WTC11 (cell line): ENCODE measurements at regions not wholly inside any gene's neighbourhood (a gene's known extent, or its start where the extent isn't known, plus 50 kb on each side); places are given as distances from the start of the nearest gene placed in this dataset.

Experiments
- ATAC-seq: fragments of 200-7000 bp; cut with Tn5 transposase; 2 replicates; pipeline ENCODE4 v1.10.0; 2021; ENCODE audit warnings: mild to moderate bottlenecking, moderate library complexity
- CTCF ChIA-PET: fragments of 300-600 bp; sonication (Branson Sonifier 250); formaldehyde crosslinking; loops from one replicate; lab custom pipeline; 2021; ENCODE audit warnings: antibody characterized with exemption; lab: Charles Lee
- POLR2A ChIA-PET: fragments of 350-600 bp; sonication (Branson Sonifier 250); formaldehyde crosslinking; loops from one replicate; lab custom pipeline; 2021; ENCODE audit warnings: antibody characterized with exemption; lab: Charles Lee
- DNase-seq: peaks from one replicate; pipeline ENCODE4 v3.0.0; 2021; ENCODE audit warnings: low spot score
- H3K27ac Mint-ChIP-seq: 2 replicates; pipeline ENCODE4 v1.8.0; 2021; ENCODE audit warnings: mixed read lengths
- H3K27me3 Mint-ChIP-seq: 2 replicates; pipeline ENCODE4 v1.8.0; 2021; ENCODE audit warnings: low read depth, mild to moderate bottlenecking, moderate library complexity, mixed read lengths
- H3K36me3 Mint-ChIP-seq: 2 replicates; pipeline ENCODE4 v1.8.0; 2021; ENCODE audit warnings: mixed read lengths
- H3K4me1 Mint-ChIP-seq: 2 replicates; pipeline ENCODE4 v1.8.0; 2022; ENCODE audit warnings: mixed read lengths
- H3K4me3 Mint-ChIP-seq: 2 replicates; pipeline ENCODE4 v1.8.0; 2021; ENCODE audit warnings: mild to moderate bottlenecking, moderate library complexity, mixed read lengths
- H3K9me3 Mint-ChIP-seq: 2 replicates; pipeline ENCODE4 v1.8.0; 2021; ENCODE audit warnings: mixed read lengths
- ARID4B ChIP-seq: sonication (generic); formaldehyde crosslinking; IDR thresholded peaks from 2 replicates; pipeline ENCODE4 v1.8.0; 2023; ENCODE audit warnings: missing genetic modification reagents, mild to moderate bottlenecking, borderline replicate concordance
- CDX4 ChIP-seq: fragments of 250-450 bp; sonication (Bioruptor Pico); IDR thresholded peaks from 2 replicates; pipeline ENCODE4 v1.9.0; 2021; ENCODE audit warnings: moderate library complexity, mild to moderate bottlenecking, inconsistent platforms, borderline replicate concordance
- CTCF ChIP-seq: fragments of 200-600 bp; IDR thresholded peaks from 2 replicates; pipeline ENCODE4 v1.8.0; 2022; ENCODE audit warnings: antibody characterized with exemption
- ELF4 ChIP-seq: sonication (generic); formaldehyde crosslinking; IDR thresholded peaks from 2 replicates; pipeline ENCODE4 v1.8.1; 2022; ENCODE audit warnings: low read depth, mild to moderate bottlenecking, moderate library complexity, missing genetic modification reagents
- JAZF1 ChIP-seq: fragments of 250-450 bp; sonication (Bioruptor Pico); IDR thresholded peaks from 2 replicates; pipeline ENCODE4 v1.9.0; 2021; ENCODE audit warnings: moderate library complexity, mild to moderate bottlenecking, inconsistent platforms
- MLX ChIP-seq: sonication (generic); formaldehyde crosslinking; IDR thresholded peaks from 2 replicates; pipeline ENCODE4 v1.8.1; 2023; ENCODE audit warnings: mild to moderate bottlenecking, missing genetic modification reagents, moderate library complexity
- NR3C1 ChIP-seq: sonication (generic); formaldehyde crosslinking; conservative IDR thresholded peaks from 2 replicates; pipeline ENCODE4 v1.8.1; 2023; ENCODE audit warnings: low read depth, mild to moderate bottlenecking, missing genetic modification reagents
- PRDM15 ChIP-seq: sonication (generic); formaldehyde crosslinking; IDR thresholded peaks from 2 replicates; pipeline ENCODE4 v1.8.0; 2022; ENCODE audit warnings: missing genetic modification reagents
- SOX15 ChIP-seq: fragments of 250-450 bp; sonication (Bioruptor Pico); IDR thresholded peaks from 2 replicates; pipeline ENCODE4 v1.9.0; 2021; ENCODE audit warnings: mild to moderate bottlenecking
- TP53 ChIP-seq: sonication (generic); formaldehyde crosslinking; IDR thresholded peaks from 2 replicates; pipeline ENCODE4 v1.8.1; 2023; ENCODE audit warnings: mild to moderate bottlenecking, missing genetic modification reagents
- USF2 ChIP-seq: sonication (generic); formaldehyde crosslinking; IDR thresholded peaks from 2 replicates; pipeline ENCODE4 v1.8.1; 2023; ENCODE audit warnings: mild to moderate bottlenecking, missing genetic modification reagents, moderate library complexity
- ZBTB21 ChIP-seq: sonication (generic); formaldehyde crosslinking; IDR thresholded peaks from 2 replicates; pipeline ENCODE4 v1.8.1; 2023; ENCODE audit warnings: mild to moderate bottlenecking, missing genetic modification reagents, borderline replicate concordance
- ZNF121 ChIP-seq: sonication (generic); formaldehyde crosslinking; IDR thresholded peaks from 2 replicates; pipeline ENCODE4 v1.8.0; 2023; ENCODE audit warnings: missing genetic modification reagents
- ZNF281 ChIP-seq: sonication (generic); formaldehyde crosslinking; IDR thresholded peaks from 2 replicates; pipeline ENCODE4 v1.8.0; 2023; ENCODE audit warnings: mild to moderate bottlenecking, missing genetic modification reagents
- ZNF317 ChIP-seq: sonication (generic); formaldehyde crosslinking; IDR thresholded peaks from 2 replicates; pipeline ENCODE4 v1.8.1; 2023; ENCODE audit warnings: low read depth, mild to moderate bottlenecking, moderate library complexity, missing genetic modification reagents, borderline replicate concordance
- ZNF532 ChIP-seq: fragments of 250-450 bp; sonication (Bioruptor Pico); IDR thresholded peaks from 2 replicates; pipeline ENCODE4 v1.9.0; 2021; ENCODE audit warnings: mild to moderate bottlenecking, borderline replicate concordance

- Mint-ChIP-seq H3K4me3 (no peak overlapping the region), H3K9me3 (no peaks in the 10 kb centered on the region), H3K27me3 (no peaks in the 10 kb centered on the region), H3K36me3 (no peaks in the 10 kb centered on the region), H3K4me1 (peaks cover 8% of the 10 kb centered on the region), H3K27ac (no peak overlapping the region)
- POLR2A ChIA-PET = no interaction called here
- DNase-seq (no peak), ATAC-seq (no peak)
- TF ChIP-seq ELF4 (CRISPR knock-in tag) (no peak), JAZF1 (CRISPR knock-in tag) (no peak), NR3C1 (CRISPR knock-in tag) (no peak), CTCF (no peak), ARID4B (CRISPR knock-in tag) (no peak), TP53 (CRISPR knock-in tag) (no peak), CDX4 (CRISPR knock-in tag) (no peak), ZBTB21 (CRISPR knock-in tag) (no peak), ZNF121 (no peak), SOX15 (CRISPR knock-in tag) (no peak), PRDM15 (CRISPR knock-in tag) (no peak), ZNF317 (CRISPR knock-in tag) (no peak), ZNF532 (CRISPR knock-in tag) (no peak), MLX (no peak), ZNF281 (CRISPR knock-in tag) (no peak), USF2 (CRISPR knock-in tag) (no peak)
- CTCF ChIA-PET = interaction anchor here (0.7 kb wide), 1 partner anchor 132 kb away, joined by 3 read pairs; no protein-coding TSS in a partner anchor
Measured at GRCh38 chr2:239626961-239627592, 226.3 kb upstream of the HDAC4 start.
